ENCODE measurements at regions not wholly inside any gene's neighbourhood (a gene's known extent, or its start where the extent isn't known, plus 50 kb on each side); places are given as distances from the start of the nearest gene placed in this dataset.

DNA sequence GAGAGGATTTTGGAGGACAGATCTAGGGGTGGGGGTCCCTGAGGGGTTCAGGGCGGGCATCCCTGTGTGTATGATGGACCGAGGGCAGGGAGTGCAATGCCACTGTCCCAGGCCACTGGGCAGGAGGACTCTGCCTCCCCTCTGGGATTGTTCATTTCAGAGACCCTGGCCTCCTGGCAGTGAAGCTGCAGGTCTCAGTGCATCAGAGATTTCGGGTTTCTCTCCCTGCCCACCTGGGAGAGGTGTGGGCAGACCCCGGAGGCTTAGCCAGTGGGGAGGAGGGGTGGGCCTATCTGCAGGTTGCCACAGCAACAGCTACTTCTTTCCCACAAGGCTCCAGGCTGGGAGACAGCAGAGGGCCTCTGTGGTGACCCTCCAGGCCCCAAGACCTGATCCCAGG lies 80.1 kb upstream of the LRPAP1 start:
- ATAC-seq: no peak
- FAIRE-seq: no peak
- H3K9ac ChIP-seq (ENCODE audit: insufficient read depth, low read depth, low read length): no peak overlapping the region
- no peaks in the 10 kb centered on the region for H4K20me1 ChIP-seq (ENCODE audit: insufficient read depth, low read length)
- H3K27me3 ChIP-seq (ENCODE audit: control insufficient read depth in 1 of 2, insufficient read depth in 2 of 2, low read length in 2 of 2): no peaks in the 10 kb centered on the region; a peak in 1 of 5 replicates
- in situ Hi-C loops (cut with HindIII; ENCODE audit: extremely low pct_ligation_motif_present, low pct_unique_long_range_greater_than_20kb) (no loop called here), intact Hi-C loops (cut with micrococcal nuclease; ENCODE audit: unreplicated experiment) (no loop called here)
- H3K4me3 ChIP-seq (replicated peaks in 1 of 3; ENCODE audit: insufficient read depth in 1 of 3, low read depth in 2 of 3, low read length in 3 of 3): no peak overlapping the region
- no peak overlapping the region for H2AFZ ChIP-seq (ENCODE audit: low read length)
- H3K36me3 ChIP-seq (replicated peaks in 1 of 2; ENCODE audit: control insufficient read depth in 1 of 2, insufficient read depth in 2 of 2, low read length in 2 of 2): no peaks in the 10 kb centered on the region
- 7% methylated on average over 4 of the region's 4 CpGs for WGBS (ENCODE audit: low lambda C conversion rate)
- no peaks in the 10 kb centered on the region for H3K79me2 ChIP-seq (ENCODE audit: insufficient read depth, low read length)
- no TSS peak for BruUV-seq (replicated peaks)
- ChIA-PET CTCF (ENCODE audit: low intra/inter-chr PET ratio, low total read pairs) (no interaction called here), POLR2A (no interaction called here)
- TF ChIP-seq, protein P1, sequence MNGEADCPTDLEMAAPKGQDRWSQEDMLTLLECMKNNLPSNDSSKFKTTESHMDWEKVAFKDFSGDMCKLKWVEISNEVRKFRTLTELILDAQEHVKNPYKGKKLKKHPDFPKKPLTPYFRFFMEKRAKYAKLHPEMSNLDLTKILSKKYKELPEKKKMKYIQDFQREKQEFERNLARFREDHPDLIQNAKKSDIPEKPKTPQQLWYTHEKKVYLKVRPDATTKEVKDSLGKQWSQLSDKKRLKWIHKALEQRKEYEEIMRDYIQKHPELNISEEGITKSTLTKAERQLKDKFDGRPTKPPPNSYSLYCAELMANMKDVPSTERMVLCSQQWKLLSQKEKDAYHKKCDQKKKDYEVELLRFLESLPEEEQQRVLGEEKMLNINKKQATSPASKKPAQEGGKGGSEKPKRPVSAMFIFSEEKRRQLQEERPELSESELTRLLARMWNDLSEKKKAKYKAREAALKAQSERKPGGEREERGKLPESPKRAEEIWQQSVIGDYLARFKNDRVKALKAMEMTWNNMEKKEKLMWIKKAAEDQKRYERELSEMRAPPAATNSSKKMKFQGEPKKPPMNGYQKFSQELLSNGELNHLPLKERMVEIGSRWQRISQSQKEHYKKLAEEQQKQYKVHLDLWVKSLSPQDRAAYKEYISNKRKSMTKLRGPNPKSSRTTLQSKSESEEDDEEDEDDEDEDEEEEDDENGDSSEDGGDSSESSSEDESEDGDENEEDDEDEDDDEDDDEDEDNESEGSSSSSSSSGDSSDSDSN (CRISPR knock-in tag; IDR thresholded peaks at IDR 0.05): no peak
- TF ChIP-seq ZNF792 (CRISPR knock-in tag; IDR thresholded peaks at IDR 0.05) (no peak), MIER2 (CRISPR knock-in tag; IDR thresholded peaks at IDR 0.05) (no peak), RELA (CRISPR knock-in tag; IDR thresholded peaks at IDR 0.05) (no peak), MTF2 (CRISPR knock-in tag; IDR thresholded peaks at IDR 0.05; ENCODE audit: borderline replicate concordance) (no peak), MAF1 (CRISPR knock-in tag; IDR thresholded peaks at IDR 0.05; ENCODE audit: borderline replicate concordance) (no peak), ZZZ3 (CRISPR knock-in tag; IDR thresholded peaks at IDR 0.05; ENCODE audit: borderline replicate concordance) (no peak), NFYC (CRISPR knock-in tag; IDR thresholded peaks at IDR 0.05) (no peak), ARNT (IDR thresholded peaks at IDR 0.05) (no peak)
- TF ChIP-seq, protein P2, sequence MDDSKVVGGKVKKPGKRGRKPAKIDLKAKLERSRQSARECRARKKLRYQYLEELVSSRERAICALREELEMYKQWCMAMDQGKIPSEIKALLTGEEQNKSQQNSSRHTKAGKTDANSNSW (CRISPR knock-in tag; IDR thresholded peaks at IDR 0.05; ENCODE audit: borderline replicate concordance): no peak
- TF ChIP-seq, protein P3, sequence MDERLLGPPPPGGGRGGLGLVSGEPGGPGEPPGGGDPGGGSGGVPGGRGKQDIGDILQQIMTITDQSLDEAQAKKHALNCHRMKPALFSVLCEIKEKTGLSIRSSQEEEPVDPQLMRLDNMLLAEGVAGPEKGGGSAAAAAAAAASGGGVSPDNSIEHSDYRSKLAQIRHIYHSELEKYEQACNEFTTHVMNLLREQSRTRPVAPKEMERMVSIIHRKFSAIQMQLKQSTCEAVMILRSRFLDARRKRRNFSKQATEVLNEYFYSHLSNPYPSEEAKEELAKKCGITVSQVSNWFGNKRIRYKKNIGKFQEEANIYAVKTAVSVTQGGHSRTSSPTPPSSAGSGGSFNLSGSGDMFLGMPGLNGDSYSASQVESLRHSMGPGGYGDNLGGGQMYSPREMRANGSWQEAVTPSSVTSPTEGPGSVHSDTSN (CRISPR knock-in tag; IDR thresholded peaks at IDR 0.05): no peak
- DNase-seq (ENCODE audit: low spot score): no peak
- no peaks in the 10 kb centered on the region for H3K9me3 ChIP-seq (ENCODE audit: low read length)
- no peak overlapping the region for H3K27ac ChIP-seq (ENCODE audit: extremely low read length, insufficient read depth, low read length)
- H3K4me2 ChIP-seq (ENCODE audit: low read depth, low read length): no peak overlapping the region
- H3K4me1 ChIP-seq (ENCODE audit: insufficient read depth, low read length): peaks cover 12% of the 10 kb centered on the region
